ENCODE measurements at regions not wholly inside any gene's neighbourhood (a gene's known extent, or its start where the extent isn't known, plus 50 kb on each side); places are given as distances from the start of the nearest gene placed in this dataset.

GRCh38 chr2:107102176-107102575 lies 216.2 kb upstream of the ST6GAL2 start:
- TF ChIP-seq CTCF (conservative IDR thresholded peaks at IDR 0.05) (no peak), EZH2 (IDR thresholded peaks at IDR 0.05; ENCODE audit: low read depth) (no peak)
